C4-2B (cell line): ENCODE measurements at regions not wholly inside any gene's neighbourhood (a gene's known extent, or its start where the extent isn't known, plus 50 kb on each side); places are given as distances from the start of the nearest gene placed in this dataset.

Source experiments
- ZFX ChIP-seq: fragments of 450-650 bp; IDR thresholded peaks from 2 replicates; pipeline ENCODE4 v1.6.1; 2017
- TF ChIP-seq, protein P1 (sequence below): fragments of 450-650 bp; conservative IDR thresholded peaks from 2 replicates; pipeline ENCODE4 v1.5.1; 2017; ENCODE audit warnings: mild to moderate bottlenecking

DNA sequence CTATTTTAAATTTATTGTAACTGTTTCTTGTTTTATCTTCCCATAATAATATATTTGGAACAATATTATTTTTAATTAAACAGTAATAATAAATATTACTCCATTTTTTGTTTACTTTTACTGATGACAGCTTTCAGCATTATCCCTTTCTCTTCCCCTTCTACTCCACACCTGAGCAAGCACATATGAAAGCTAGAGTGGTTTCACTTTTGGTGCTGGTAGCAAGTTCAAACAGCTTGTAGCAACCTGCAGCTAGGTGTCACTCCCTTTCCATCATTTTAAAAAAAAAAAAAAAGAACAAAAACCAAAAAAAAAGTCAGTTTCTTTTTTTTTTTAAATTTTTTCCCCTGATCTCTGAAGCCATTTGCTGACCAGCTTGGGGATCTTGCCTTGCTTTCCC, 801.8 kb downstream of the CCDC85A start:
- TF ChIP-seq, protein P1, sequence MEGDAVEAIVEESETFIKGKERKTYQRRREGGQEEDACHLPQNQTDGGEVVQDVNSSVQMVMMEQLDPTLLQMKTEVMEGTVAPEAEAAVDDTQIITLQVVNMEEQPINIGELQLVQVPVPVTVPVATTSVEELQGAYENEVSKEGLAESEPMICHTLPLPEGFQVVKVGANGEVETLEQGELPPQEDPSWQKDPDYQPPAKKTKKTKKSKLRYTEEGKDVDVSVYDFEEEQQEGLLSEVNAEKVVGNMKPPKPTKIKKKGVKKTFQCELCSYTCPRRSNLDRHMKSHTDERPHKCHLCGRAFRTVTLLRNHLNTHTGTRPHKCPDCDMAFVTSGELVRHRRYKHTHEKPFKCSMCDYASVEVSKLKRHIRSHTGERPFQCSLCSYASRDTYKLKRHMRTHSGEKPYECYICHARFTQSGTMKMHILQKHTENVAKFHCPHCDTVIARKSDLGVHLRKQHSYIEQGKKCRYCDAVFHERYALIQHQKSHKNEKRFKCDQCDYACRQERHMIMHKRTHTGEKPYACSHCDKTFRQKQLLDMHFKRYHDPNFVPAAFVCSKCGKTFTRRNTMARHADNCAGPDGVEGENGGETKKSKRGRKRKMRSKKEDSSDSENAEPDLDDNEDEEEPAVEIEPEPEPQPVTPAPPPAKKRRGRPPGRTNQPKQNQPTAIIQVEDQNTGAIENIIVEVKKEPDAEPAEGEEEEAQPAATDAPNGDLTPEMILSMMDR = no peak
- no peak for TF ChIP-seq ZFX
